ENCODE measurements at regions not wholly inside any gene's neighbourhood (a gene's known extent, or its start where the extent isn't known, plus 50 kb on each side); places are given as distances from the start of the nearest gene placed in this dataset.

- TF ChIP-seq CREB1 (CRISPR knock-in tag; IDR thresholded peaks at IDR 0.05; ENCODE audit: low read depth) = no peak
- TF ChIP-seq CTCF (conservative IDR thresholded peaks at IDR 0.05; ENCODE audit: low read depth in 2 of 2) = no peak
- no peak for TF ChIP-seq JUNB (IDR thresholded peaks at IDR 0.05; ENCODE audit: unreplicated experiment)
- TF ChIP-seq REST (IDR thresholded peaks at IDR 0.05; ENCODE audit: unreplicated experiment) = no peak
- TF ChIP-seq ZNF462 (CRISPR knock-in tag; IDR thresholded peaks at IDR 0.05) = no peak
- no peak for TF ChIP-seq POLR2AphosphoS5 (IDR thresholded peaks at IDR 0.05; ENCODE audit: low read depth)
- no peak for TF ChIP-seq NANOG (IDR thresholded peaks at IDR 0.05; ENCODE audit: borderline replicate concordance)
- no peak for TF ChIP-seq EZH2 (IDR thresholded peaks at IDR 0.05; ENCODE audit: low read depth, unreplicated experiment)
- TF ChIP-seq EZH2phosphoT487 (IDR thresholded peaks at IDR 0.05; ENCODE audit: unreplicated experiment) = no peak
- no peak for TF ChIP-seq ZNF331 (CRISPR knock-in tag; IDR thresholded peaks at IDR 0.05; ENCODE audit: low read depth)
Observed at GRCh38 chr6:156219973-156220372, 557.2 kb upstream of the ARID1B start.

Measured in GM23338 (cell line).